IPS-11a (cell line): ENCODE measurements at regions not wholly inside any gene's neighbourhood (a gene's known extent, or its start where the extent isn't known, plus 50 kb on each side); places are given as distances from the start of the nearest gene placed in this dataset.

Experiments used
- H3K4me3 ChIP-seq: one replicate; pipeline ENCODE4 v1.5.1; 2013; ENCODE audit warnings: low read depth, low read length, control low read depth

DNA sequence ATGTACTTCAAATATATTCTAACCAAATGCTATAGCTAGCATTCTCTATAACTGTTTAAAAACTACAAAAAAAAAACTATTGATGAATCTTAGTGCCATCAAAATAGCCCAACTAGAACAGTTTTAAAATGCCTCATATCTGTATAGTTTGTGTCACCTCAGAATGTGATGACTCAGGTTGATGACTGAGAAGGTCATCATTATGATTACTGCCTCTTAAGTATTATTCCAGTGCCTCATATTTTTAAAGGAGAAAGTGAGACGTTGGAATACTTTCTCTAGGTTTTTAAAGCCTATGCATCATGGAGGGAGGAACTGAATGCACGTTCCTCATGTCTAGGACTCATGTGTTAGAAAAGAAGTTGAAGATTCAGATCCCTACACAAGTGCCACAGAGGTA is 88.2 kb downstream of the TMA16 start:
- no peak overlapping the region for H3K4me3 ChIP-seq

DNA sequence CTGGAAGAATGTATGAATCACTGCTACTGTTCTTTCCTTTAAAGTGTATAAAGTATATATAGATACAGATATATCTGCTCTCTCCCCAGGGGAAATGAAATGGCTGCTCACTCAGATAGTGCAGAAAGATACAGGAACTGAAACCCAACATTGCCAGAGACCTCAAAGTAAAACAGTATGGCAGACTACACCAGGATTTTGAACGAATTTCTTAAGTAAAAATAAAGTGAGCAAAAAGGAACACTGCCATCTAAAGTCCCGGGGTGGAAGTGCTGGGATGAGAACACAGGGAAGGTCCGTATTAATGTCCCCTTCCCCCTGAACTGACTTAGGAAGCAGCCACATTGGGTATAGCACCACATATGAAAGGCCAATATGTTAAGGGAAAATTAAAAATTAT is 93.4 kb downstream of the TMA16 start:
- H3K4me3 ChIP-seq, result no peak overlapping the region

DNA sequence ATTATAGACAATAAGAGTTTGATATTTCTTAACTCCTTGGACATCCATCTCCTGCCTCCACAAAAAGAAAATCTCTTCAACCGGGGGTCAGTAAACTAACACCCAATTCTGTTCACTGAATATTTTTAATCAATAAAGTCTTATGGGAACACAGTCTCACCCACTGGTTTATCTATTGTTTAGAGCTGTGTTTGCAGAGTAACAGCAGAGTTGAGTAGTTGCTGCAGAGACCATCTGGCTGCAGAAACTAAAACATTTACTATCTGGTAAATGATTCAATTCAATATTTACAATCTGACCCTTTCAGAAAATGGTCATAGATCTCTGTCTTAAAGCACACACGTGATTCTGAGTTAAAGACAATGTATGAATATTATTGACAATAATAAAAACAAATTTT is 94.0 kb downstream of the TMA16 start:
- no peak overlapping the region for H3K4me3 ChIP-seq

DNA sequence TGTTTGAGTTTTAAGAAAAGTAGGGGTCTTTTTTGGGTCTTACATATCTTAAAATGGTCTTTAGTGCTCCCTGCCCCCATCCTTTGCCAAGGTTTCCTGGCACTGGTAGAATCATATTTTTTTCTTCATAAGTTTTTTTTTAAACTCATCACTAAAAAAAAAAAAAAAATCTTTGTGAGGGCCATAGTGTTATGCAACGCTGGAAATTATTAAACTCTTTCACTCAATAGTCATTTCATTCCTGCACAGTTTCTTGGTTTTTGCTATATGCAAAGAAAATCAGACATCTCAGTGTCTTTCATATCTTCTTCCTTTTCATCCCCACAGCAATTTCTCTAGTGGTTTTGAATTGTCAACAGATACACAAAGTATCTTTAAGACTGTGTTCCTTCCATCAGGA is 95.6 kb downstream of the TMA16 start:
- no peak overlapping the region for H3K4me3 ChIP-seq

DNA sequence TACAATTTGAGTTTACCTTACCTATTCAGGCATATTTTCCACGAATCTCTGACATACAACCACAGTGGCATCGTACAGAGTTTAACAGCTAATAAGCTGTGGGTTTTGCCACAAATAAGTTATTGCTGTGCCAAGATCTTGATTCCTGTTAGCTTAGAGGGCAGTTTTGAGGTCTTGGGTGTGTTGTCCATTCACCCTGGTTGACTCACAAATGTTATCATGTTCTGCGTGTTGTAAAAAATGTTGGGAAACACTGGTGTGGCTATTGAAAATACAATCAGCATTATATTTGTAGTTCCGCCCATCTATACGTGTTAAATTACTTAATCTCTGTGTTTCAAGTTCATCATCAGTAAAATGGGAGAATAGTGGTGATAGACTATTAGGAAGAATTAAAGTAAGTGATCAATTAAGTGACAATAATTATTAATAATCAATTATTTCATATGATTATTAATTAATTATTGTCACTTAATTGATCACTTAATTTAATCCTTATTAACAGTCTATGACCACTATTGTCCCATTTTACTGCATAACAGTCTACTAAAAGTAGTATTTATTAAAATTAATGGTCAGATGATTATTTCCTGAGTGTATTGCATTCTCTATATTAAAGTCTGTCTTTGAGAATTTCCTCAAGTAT is 96.3 kb downstream of the TMA16 start:
- no peak overlapping the region for H3K4me3 ChIP-seq

DNA sequence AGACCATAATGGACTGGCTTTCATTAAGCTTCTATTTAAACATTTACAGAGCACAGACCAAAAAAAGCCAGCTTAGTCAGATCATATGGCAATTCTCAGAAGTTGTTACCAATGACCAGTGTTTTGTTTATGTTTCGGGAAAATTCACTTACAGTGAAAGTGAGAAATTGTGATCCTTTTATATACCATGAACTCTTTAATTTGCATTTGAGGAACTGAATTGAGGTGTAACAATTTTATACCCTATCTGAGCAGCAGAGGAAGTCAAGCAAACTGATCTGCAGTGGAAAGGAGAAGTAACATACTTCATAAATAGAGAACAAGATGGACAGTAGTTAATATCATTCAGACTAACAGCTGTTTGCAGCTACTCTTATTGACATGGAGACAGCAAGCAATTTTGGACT is 97.1 kb downstream of the TMA16 start:
- H3K4me3 ChIP-seq, result no peak overlapping the region

DNA sequence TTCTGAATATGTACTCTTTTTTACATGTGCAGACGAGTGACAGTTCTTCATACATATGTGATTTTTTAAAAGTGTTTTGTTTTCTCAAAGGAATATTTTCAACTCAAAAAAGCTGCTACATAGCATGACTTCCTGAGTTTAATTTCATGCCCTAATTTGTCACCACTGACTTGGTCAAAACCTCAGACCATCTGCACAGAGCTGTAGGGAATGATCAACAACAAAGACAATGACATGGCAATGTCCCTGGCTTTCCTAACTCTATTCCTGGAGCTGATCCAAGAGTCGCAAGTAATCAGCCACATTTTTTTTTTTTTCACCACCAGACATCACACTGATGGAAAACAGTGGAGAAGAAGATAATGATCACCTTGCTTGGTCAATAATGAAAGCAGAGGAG is 97.7 kb downstream of the TMA16 start:
- H3K4me3 ChIP-seq, result no peak overlapping the region

DNA sequence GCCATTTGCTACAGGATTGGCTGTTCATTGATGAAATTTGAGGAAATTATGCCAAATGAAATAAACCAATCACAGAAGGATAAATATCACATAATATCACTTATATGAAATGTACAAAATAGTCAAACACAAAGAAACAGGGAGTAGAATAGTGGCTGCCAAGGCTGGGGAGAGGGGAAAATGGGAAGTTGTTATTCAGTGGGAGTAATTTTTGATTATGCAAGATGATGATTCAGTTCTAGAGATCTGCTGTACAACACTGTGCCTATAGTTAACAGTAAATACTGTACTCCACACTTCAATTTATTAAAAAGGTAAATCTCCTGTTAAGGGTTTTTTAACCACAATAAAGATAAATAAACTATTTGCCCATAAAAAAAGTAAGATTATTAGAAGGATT is 101.1 kb downstream of the TMA16 start:
- no peak overlapping the region for H3K4me3 ChIP-seq

DNA sequence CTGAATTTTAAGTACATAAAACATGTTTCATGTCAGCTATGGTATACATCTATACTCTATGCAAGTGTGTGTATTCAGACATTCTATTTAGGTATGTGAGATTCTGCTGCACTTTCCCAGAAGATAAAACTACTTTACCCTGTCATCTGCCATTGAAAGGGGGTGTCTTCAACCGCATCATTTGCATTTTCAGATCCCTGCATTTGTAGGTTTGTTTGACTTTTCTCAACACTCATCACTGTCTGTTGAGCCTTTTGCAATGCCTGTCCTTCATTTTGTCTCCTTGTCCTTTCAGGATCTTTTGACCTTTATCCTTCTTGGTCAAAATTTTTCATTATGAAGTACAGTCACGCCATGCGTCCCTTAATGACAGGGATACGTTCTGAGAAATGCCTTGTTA is 103.5 kb downstream of the TMA16 start:
- H3K4me3 ChIP-seq, result no peak overlapping the region

DNA sequence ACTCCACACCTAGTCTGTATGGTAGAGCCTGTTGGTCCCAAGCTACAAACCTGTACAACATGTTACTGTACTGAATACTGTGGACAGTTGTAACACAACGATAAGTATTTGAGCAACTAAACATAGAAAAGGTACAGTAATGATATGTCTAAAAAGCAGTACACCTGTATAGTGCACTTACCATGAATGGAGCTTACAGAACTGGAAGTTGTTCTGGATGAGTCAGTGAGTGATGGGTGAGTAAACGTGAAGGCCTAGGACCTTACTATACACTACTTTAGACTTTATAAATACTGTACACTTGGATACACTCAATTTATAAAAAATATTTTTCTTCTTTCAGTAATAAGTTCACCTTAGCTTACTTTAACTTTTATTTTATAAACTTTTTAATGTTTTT is 104.0 kb downstream of the TMA16 start:
- H3K4me3 ChIP-seq, result no peak overlapping the region

DNA sequence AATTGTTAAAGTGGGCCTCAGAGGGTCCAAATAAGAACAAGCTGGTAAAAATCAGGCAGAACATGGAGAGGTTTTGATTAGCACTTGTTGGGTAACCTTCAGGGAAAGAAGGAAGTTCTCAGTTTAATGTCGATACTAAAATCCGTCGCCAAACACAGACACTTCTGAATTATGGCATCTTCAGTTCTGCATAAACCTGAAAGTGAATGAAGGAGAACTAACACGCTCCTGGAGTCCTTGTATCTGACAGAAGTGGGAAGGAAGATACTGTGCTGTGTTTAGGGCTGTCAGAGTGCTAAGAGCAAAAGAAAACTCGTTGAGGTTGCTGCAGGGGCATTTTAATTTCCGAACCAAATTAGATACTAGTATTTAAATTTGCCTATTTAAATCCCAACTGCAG is 106.2 kb downstream of the TMA16 start:
- H3K4me3 ChIP-seq, result no peak overlapping the region

DNA sequence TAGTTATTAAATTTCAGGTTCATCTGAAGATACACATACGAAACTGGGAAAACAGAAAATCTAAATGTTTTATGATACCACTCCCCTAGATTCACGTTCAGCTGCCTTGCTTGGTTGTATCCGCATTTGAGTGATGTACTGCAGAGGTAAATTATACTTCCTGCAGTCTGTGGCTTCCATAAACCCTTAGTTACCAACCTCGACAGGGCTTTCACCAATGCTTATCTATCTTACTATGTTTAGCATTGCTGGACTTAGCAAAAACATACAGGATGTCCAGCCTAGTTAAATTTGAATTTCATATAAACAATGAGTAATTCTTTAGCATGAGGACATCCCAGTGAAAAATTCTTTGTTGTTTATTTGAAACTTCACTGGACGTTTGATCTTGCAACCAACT is 108.8 kb downstream of the TMA16 start:
- no peak overlapping the region for H3K4me3 ChIP-seq

DNA sequence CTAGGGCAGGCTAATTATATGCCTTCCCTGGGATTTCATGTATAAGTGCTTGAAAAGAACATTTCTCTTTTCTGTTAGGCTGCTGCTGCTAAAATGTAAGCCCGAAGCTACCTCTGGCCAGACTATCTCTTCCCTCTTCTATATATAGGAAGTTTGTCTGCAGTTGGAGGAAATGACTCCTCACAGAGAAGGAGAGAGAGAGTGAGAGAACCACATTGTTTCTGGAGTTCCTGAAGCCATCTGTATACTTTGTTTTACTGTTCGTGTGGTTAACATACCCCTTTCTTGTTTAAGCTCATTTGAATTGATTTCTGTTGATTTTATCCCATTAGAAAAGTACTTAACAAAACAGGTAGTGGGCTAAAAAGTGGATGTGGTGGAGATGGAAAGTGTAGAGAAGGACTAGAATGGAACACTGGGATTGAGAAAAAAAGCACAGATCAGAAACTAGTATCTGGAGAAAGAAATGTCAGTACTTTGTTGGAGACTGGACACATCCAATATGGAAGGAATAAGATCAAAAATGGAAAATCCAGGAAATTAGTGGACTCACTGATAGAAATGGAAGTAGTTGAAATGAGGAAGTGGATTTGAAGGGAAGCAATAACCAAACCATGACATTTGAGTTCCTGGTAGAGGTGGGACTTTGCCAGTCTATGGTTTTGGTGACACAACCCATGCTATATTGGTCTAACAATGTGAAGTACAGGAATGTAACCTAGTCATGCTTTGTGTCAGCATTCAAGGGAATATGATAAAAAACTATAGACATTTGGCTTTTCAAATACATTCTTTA is 112.6 kb downstream of the TMA16 start:
- H3K4me3 ChIP-seq, result no peak overlapping the region

DNA sequence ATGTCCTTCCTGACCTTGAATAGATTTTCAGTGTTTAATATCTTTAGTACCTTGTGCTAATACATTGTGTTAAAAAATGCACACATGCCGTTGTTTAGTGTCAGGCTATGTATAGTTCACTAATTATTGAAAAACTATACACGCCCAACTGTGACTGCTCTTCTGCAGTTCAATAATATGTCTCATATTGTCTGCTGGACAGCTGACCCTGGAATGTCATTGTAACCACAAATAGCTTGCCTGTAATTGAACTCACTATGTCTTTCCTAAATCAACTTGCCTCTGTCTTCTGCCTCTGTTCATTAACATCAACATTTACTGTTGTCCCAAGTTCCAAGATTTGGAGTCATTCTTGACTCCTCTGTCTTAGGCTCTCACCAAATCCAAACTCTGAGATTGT is 114.5 kb downstream of the TMA16 start:
- no peak overlapping the region for H3K4me3 ChIP-seq

DNA sequence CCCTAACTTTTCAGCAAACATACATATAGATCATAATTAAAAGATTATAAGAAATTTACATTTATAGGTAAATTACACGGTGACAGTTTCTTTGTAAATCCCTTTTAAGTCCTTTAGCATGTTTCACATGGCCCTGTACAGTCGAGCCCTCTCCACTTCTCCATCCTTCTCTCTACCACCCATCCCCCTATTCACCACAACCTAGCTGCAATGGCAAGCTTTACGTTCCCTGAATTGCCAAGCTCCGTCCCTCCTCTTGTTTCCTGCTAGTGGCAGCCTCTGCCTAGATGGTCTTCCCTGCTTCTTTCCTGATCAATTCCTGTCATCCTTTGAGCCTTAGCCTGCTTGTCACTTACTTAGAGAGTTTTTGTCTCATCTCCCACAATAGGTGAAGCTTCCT is 116.2 kb downstream of the TMA16 start:
- H3K4me3 ChIP-seq, result no peak overlapping the region

DNA sequence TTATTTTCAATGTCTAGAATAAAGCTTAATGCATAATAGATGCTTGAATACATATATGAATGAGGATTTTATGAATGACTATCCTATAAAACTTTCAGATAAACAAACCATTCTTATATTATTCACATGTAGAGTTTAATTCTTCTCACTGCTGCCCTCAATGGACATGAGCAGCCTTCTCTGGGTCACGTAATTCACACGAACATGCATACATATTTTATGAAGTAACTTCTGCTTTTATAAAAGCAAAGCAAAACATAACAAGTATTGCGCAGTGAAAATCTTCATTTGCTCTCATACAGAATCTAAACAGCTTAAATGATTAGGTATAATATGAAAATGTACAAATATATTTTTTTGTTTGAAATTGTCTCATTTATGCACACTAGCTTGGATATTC is 116.7 kb downstream of the TMA16 start:
- no peak overlapping the region for H3K4me3 ChIP-seq

DNA sequence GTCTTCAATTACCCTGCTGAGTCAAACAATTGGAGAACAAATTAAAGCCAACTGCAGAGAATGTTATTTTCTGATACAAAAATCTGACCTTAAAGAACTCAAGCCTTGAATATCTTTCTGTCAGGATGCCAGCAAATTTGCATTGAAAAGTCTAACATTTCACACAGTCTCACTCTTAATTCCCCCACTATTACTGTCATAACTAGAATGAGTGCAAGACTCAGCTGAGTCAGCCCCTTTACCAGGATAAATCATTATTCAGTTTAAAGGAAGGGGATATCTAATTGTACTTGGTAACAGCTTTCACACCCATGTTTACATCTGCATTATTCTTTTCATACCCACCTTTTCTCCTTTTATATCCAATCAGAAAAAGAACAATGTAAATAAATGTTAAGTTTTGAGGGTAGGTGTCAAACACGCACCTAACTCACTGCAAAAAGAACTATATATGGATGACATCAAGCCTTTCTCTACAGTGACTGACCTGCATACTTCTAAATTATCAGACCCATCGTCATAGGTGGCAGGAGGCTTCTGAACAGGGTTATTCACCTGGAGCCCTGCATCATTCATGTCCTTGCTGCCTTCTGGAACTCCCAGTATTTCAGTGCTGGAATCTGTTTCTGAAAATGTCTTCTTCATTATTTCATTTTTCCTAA is 117.4 kb downstream of the TMA16 start:
- no peak overlapping the region for H3K4me3 ChIP-seq

DNA sequence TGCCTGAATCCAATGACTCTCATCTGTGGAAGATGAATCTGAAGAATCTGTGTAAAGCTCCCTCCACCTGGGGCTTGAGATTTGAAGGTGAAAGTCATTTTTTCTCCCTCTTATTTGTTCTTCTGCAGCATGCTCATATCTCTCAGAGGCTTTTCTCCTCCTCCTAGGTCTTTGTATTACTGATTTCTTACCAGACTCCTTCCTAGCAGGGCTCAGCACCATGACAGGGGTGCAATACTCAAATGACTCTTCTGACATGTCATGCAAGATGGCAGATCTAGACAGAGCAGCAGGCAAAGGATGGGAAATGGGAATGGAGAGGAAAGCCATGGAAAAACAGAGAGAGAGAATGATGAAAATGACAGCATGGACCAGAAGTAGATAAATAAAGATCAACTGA is 118.3 kb downstream of the TMA16 start:
- H3K4me3 ChIP-seq, result no peak overlapping the region

DNA sequence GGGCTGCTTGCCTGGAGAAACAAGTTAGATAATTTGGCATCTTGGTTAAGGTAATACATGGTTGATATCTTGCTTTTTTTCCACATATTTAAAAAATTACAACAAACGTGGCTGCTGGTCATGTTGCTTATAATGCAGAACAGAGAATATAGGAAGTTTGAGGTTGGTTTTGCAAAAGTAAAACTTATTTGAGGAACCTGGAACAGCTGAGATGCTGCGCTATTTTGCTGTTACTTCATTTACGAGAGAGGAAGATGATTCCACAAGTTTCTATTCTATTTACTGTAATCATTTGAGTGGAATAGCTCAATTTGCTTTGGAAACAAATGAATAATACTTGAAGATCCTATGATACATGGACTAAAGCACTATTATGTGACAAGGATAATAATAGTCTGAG is 118.9 kb downstream of the TMA16 start:
- no peak overlapping the region for H3K4me3 ChIP-seq

DNA sequence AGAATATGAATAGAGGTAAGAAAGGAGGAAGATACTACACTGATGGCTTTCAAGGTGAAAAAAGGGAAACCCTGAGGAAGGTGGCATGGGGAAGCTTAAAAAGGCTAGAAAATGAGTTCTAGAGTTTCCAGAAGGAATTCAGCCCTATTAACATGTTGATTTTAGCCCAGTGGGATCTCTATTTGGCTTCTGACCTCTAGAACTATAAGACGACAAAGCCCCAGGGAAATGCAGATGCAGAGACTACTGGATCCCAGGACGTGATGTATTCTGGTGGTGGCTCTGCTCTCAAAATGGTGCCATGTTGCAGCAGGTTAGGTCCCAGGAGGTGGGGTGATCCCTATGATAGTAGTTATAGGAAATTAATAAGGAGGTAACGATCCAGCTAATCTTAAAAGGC is 120.4 kb downstream of the TMA16 start:
- H3K4me3 ChIP-seq, result no peak overlapping the region

DNA sequence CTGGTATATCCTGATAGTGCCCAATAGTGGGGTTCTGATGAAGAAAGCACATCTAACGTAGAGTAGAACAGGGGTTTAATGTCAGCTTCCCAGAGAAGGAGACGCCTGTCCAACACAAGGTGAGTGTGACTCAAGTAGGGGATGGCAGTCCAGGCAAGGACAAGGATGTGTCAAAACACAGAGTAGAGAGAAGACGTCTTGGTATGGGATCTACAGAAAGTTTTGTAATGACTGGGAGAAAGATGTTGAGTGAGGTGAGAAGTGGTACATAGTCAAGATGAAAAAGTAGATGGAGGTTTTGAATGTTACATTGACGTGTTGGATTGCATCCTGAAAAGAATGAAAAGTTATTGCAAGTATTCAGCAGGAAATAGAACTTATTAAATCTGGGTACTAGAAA is 124.4 kb downstream of the TMA16 start:
- no peak overlapping the region for H3K4me3 ChIP-seq

DNA sequence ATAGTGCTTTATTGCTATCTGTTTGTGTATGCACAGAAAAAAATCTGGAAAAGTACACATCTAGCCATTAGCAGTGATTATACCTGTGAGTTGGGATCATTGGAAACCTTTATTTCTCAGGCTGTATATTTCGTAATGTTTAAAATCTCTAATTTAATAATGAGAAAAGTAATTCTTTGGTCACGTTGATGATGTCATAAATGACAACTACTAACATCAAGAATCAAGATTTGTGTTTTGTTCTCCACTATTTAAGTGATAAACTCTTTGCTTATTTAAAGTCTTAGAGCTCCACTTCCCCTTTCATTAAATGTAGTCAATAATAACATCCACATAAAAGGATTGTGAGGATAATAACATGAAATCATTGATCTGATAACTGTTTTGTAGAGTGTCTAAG is 126.2 kb downstream of the TMA16 start:
- no peak overlapping the region for H3K4me3 ChIP-seq
